A673 (cell line): ENCODE measurements at regions not wholly inside any gene's neighbourhood (a gene's known extent, or its start where the extent isn't known, plus 50 kb on each side); places are given as distances from the start of the nearest gene placed in this dataset.

Source experiments
- BruUV-seq: library from RNA; stranded (reverse); fragments of 400-500 nt; replicated peaks from 2 replicates; lab custom pipeline; 2021; lab: Mats Ljungman, UMichigan
- CTCF ChIA-PET: fragments of 300-600 bp; sonication (Branson Sonifier 250); formaldehyde crosslinking; loops from one replicate; lab custom pipeline; 2022; ENCODE audit warnings: antibody characterized with exemption; lab: Charles Lee
- POLR2A ChIA-PET: fragments of 300-600 bp; sonication (Branson Sonifier 250); formaldehyde crosslinking; loops from one replicate; lab custom pipeline; 2022; ENCODE audit warnings: antibody characterized with exemption; ENCODE audit not compliant: low non-redundant PET; lab: Charles Lee
- DNase-seq: peaks from one replicate; pipeline ENCODE4 v3.0.0-alpha.2; 2015; ENCODE audit warnings: low spot score
- H3K27ac ChIP-seq: fragments of 200-600 bp; sonication (generic); 2 replicates; pipeline ENCODE4 v1.5.1; 2016; ENCODE audit warnings: mixed run types, low read depth, mild to moderate bottlenecking, mixed read lengths, antibody characterized with exemption, low read length; ENCODE audit not compliant: poor library complexity, severe bottlenecking
- H3K27me3 ChIP-seq: fragments of 200-600 bp; sonication (generic); replicated peaks from 2 replicates; pipeline ENCODE4 v1.6.1; 2017; ENCODE audit warnings: mixed run types, low read depth, mild to moderate bottlenecking, mixed read lengths, antibody characterized with exemption, low read length; ENCODE audit not compliant: insufficient read depth, poor library complexity
- H3K36me3 ChIP-seq: fragments of 200-600 bp; sonication (generic); 2 replicates; pipeline ENCODE4 v1.6.1; 2016; ENCODE audit warnings: mixed run types, mild to moderate bottlenecking, mixed read lengths, antibody characterized with exemption, low read length; ENCODE audit not compliant: insufficient read depth, poor library complexity, severe bottlenecking
- H3K4me1 ChIP-seq: fragments of 200-600 bp; sonication (generic); 2 replicates; pipeline ENCODE4 v1.6.1; 2017; ENCODE audit warnings: mixed run types, mild to moderate bottlenecking, mixed read lengths, antibody characterized with exemption, low read length; ENCODE audit not compliant: insufficient read depth, poor library complexity, severe bottlenecking
- H3K4me3 ChIP-seq: fragments of 200-600 bp; sonication (generic); 2 replicates; pipeline ENCODE4 v1.5.1; 2016; ENCODE audit warnings: low read depth, mixed run types, mild to moderate bottlenecking, mixed read lengths, low read length; ENCODE audit not compliant: poor library complexity, severe bottlenecking
- H3K9me3 ChIP-seq: fragments of 200-600 bp; sonication (generic); 2 replicates; pipeline ENCODE4 v1.6.1; 2016; ENCODE audit warnings: mixed run types, low read depth, mild to moderate bottlenecking, mixed read lengths, antibody characterized with exemption, low read length; ENCODE audit not compliant: poor library complexity, severe bottlenecking
- EZH2 ChIP-seq: fragments of 200-600 bp; sonication (generic); IDR thresholded peaks from 2 replicates; pipeline ENCODE4 v1.6.1; 2017; ENCODE audit warnings: borderline replicate concordance, low read depth, mild to moderate bottlenecking, mixed read lengths, antibody characterized with exemption, low read length; ENCODE audit not compliant: poor library complexity, severe bottlenecking
- intact Hi-C: fragments of 100-400 bp; cut with micrococcal nuclease; formaldehyde crosslinking; loops from one replicate; pipeline ENCODE4 v1.10.0; 2022; ENCODE audit not compliant: unreplicated experiment
- TF ChIP-seq, protein P1 (sequence below): fragments of 300-800, 200-600 bp; sonication (generic); conservative IDR thresholded peaks from 2 replicates; pipeline ENCODE4 v1.5.1; 2017; ENCODE audit warnings: low read depth, mild to moderate bottlenecking, antibody characterized with exemption, low read length, moderate library complexity, mixed read lengths

DNA sequence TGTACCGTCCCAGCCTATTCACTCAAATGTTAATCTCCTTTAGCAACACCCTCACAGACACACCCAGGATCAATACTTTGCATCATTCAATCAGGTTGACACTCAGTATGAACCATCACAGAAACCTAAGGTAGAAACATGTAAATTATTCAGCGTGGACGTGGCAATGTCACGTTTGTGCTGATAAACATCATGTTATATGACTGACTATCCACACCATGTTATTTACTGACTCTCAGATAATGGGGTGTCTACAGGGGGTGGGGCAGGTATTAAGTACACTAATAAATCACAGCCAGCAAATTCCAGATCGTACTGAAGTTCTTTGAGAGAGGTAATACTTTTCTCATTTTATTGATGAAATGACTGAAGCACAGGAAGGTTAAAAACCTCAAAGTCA is 280.0 kb downstream of the C12orf75 start:
- Histone ChIP-seq H3K4me1 (no peaks in the 10 kb centered on the region), H3K27ac (no peak overlapping the region), H3K27me3 (no peaks in the 10 kb centered on the region), H3K36me3 (no peaks in the 10 kb centered on the region), H3K4me3 (no peak overlapping the region), H3K9me3 (no peaks in the 10 kb centered on the region)
- ChIA-PET CTCF (no interaction called here), POLR2A (no interaction called here)
- no peak for DNase-seq
- no TSS peak for BruUV-seq
- TF ChIP-seq EZH2: no peak
- TF ChIP-seq, protein P1, sequence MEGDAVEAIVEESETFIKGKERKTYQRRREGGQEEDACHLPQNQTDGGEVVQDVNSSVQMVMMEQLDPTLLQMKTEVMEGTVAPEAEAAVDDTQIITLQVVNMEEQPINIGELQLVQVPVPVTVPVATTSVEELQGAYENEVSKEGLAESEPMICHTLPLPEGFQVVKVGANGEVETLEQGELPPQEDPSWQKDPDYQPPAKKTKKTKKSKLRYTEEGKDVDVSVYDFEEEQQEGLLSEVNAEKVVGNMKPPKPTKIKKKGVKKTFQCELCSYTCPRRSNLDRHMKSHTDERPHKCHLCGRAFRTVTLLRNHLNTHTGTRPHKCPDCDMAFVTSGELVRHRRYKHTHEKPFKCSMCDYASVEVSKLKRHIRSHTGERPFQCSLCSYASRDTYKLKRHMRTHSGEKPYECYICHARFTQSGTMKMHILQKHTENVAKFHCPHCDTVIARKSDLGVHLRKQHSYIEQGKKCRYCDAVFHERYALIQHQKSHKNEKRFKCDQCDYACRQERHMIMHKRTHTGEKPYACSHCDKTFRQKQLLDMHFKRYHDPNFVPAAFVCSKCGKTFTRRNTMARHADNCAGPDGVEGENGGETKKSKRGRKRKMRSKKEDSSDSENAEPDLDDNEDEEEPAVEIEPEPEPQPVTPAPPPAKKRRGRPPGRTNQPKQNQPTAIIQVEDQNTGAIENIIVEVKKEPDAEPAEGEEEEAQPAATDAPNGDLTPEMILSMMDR: no peak
- intact Hi-C loops: no loop called here

DNA sequence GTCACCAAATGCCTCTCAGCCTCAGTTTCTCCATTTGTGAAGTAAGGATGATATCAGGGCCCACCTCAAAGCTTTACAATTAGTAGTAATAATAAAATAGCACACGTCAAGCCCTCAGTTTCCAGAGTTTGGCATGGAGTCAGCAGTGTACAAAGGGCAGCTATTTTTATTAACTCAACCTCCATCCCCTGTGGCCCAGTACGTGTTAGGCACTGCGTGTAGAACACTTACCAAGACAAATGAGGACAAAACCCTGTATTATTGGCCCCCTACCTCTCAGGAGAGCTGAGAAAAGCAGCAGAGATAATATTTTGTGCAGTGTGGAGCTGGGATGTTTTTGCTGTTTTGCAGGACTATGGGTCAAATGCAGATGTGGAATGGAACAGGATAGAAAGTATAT is 280.8 kb downstream of the C12orf75 start:
- no TSS peak for BruUV-seq
- no peaks in the 10 kb centered on the region for H3K4me1 ChIP-seq
- H3K9me3 ChIP-seq: no peaks in the 10 kb centered on the region
- H3K4me3 ChIP-seq: no peak overlapping the region
- H3K36me3 ChIP-seq: no peaks in the 10 kb centered on the region
- H3K27ac ChIP-seq: no peak overlapping the region
- no peaks in the 10 kb centered on the region for H3K27me3 ChIP-seq
- intact Hi-C loops: no loop called here
- ChIA-PET CTCF (no interaction called here), POLR2A (interaction anchor here (0.6 kb wide), 1 partner anchor 1801 kb away, joined by 3 read pairs; no protein-coding TSS in a partner anchor)
- no peak for TF ChIP-seq EZH2
- TF ChIP-seq, protein P1: no peak
- no peak for DNase-seq

DNA sequence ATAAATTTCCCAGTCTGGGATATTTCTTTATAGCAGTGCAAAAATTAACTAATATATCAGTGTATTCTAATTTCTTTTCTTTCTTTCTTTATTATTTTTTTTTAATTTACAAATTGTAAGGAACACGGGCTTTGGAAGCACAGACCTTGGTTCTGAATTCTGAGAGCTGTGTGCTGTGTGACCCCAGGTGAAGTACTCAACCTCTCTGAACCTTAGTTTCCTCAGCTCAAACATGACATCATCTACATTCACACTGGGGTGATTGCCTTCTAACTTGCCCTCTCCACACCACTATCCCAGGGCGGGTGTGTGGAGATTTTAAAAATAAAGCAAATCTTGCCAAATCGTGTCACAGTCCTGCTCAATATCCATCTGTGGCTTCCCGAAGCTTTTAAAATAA is 282.8 kb downstream of the C12orf75 start:
- no peak for TF ChIP-seq EZH2
- TF ChIP-seq, protein P1: no peak
- no TSS peak for BruUV-seq
- no peaks in the 10 kb centered on the region for H3K36me3 ChIP-seq
- intact Hi-C loops: no loop called here
- ChIA-PET CTCF (no interaction called here), POLR2A (no interaction called here)
- H3K27me3 ChIP-seq: no peaks in the 10 kb centered on the region
- H3K4me1 ChIP-seq: no peaks in the 10 kb centered on the region
- DNase-seq: no peak
- H3K27ac ChIP-seq: no peak overlapping the region
- no peak overlapping the region for H3K4me3 ChIP-seq
- no peaks in the 10 kb centered on the region for H3K9me3 ChIP-seq
